Prostate gland (tissue), 2 donors: ENCODE measurements at regions not wholly inside any gene's neighbourhood (a gene's known extent, or its start where the extent isn't known, plus 50 kb on each side); places are given as distances from the start of the nearest gene placed in this dataset.

Source experiments
- CTCF ChIP-seq, 4 experiments: fragments of 200-600 bp in 2 of 4; fragments of 450-650 bp in 2 of 4; sonication (generic) in 2 of 4; IDR thresholded peaks; 1 replicate in 3 of 4; 2 replicates in 1 of 4; pipeline ENCODE4 v1.5.1; 2016 to 2019; ENCODE audit warnings: antibody characterized with exemption in 4 of 4, mild to moderate bottlenecking in 2 of 4, moderate library complexity in 2 of 4
- POLR2A ChIP-seq: fragments of 450-650 bp; IDR thresholded peaks from one replicate; pipeline ENCODE4 v1.6.1; 2016; ENCODE audit warnings: antibody characterized with exemption, mild to moderate bottlenecking

DNA sequence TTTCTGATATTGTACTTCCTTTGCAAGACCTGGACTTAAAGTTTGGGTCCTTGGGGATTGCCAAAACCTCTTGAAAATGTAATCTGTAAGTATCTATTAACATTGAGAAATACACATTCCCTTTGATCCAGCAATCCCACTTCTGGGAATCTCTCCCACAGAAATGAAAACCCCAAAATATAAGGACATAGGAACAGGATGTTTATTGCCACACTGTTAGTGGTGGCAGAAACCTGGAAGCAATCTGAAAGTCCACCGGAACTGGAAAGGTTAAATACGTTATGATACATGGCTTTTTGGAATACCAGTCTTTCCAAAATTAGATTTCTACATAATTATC is 71.2 kb upstream of the STX18 start:
- TF ChIP-seq POLR2A = no peak
- no peak for TF ChIP-seq CTCF (IDR thresholded peaks at IDR 0.05)
